H1 (cell line): ENCODE measurements at regions not wholly inside any gene's neighbourhood (a gene's known extent, or its start where the extent isn't known, plus 50 kb on each side); places are given as distances from the start of the nearest gene placed in this dataset.

Source experiments
- CTCF ChIA-PET: fragments of 300-600 bp; sonication (Branson Sonifier 250); formaldehyde crosslinking; loops from one replicate; lab custom pipeline; 2021; ENCODE audit not compliant: partially characterized antibody; lab: Charles Lee
- POLR2A ChIA-PET: fragments of 300-600 bp; sonication (Branson Sonifier 250); formaldehyde crosslinking; loops from one replicate; lab custom pipeline; 2021; ENCODE audit warnings: inconsistent platforms; ENCODE audit not compliant: partially characterized antibody; lab: Charles Lee
- DNase-seq, 2 experiments: peaks; one replicate each; pipeline versions ENCODE4 v3.0.0 to v3.0.0-alpha.2; 2010 to 2022; ENCODE audit warnings: low spot score in 2 of 2, low read depth in 1 of 2, mixed read lengths in 1 of 2
- FAIRE-seq: peaks from 2 replicates; lab custom pipeline; 2011; peaks lifted over from hg19 to GRCh38; lab: Jason Lieb, UNC
- H2AFZ ChIP-seq: 2 replicates; pipeline ENCODE4 v1.8.1; 2012; ENCODE audit warnings: low read length, inconsistent platforms
- H2AK5ac ChIP-seq: 2 replicates; pipeline ENCODE4 v1.6.1; 2013; ENCODE audit warnings: low read depth, low read length
- H2BK120ac ChIP-seq: replicated peaks from 2 replicates; pipeline ENCODE3; 2013; ENCODE audit warnings: low read depth, low read length, inconsistent platforms
- H2BK12ac ChIP-seq: 2 replicates; pipeline ENCODE4 v1.6.1; 2013; ENCODE audit warnings: low read depth, low read length
- H2BK15ac ChIP-seq: 2 replicates; pipeline ENCODE4 v1.6.1; 2013; ENCODE audit warnings: low read length
- H2BK20ac ChIP-seq: 2 replicates; pipeline ENCODE4 v1.6.1; 2013; ENCODE audit warnings: low read length
- H2BK5ac ChIP-seq: 2 replicates; pipeline ENCODE4 v1.6.1; 2013; ENCODE audit warnings: low read depth, low read length
- H3K14ac ChIP-seq: 2 replicates; pipeline ENCODE4 v1.6.1; 2013; ENCODE audit warnings: inconsistent platforms; ENCODE audit not compliant: insufficient read length
- H3K18ac ChIP-seq: 2 replicates; pipeline ENCODE4 v1.6.1; 2013; ENCODE audit warnings: low read length; ENCODE audit errors: extremely low read depth
- H3K23ac ChIP-seq: 2 replicates; pipeline ENCODE4 v1.6.1; 2013; ENCODE audit warnings: inconsistent platforms; ENCODE audit not compliant: insufficient read length
- H3K23me2 ChIP-seq: 2 replicates; pipeline ENCODE4 v1.6.1; 2013; ENCODE audit warnings: low read depth, low read length
- H3K27ac ChIP-seq: 2 replicates; pipeline ENCODE4 v1.6.1; 2011; ENCODE audit warnings: low read depth, low read length, inconsistent platforms
- H3K27me3 ChIP-seq, 4 experiments: replicated peaks in 1 of 4; 1 replicate in 1 of 4; 2 replicates in 3 of 4; pipeline versions ENCODE4 v1.6.1 to v1.8.1; 2011 to 2013; ENCODE audit warnings: low read length in 3 of 4, mild to moderate bottlenecking in 3 of 4, inconsistent platforms in 2 of 4, mixed read lengths in 2 of 4, moderate library complexity in 1 of 4; ENCODE audit not compliant: control insufficient read depth in 3 of 4, insufficient read depth in 3 of 4; ENCODE audit errors: extremely low read depth in 1 of 4
- H3K36me3 ChIP-seq, 4 experiments: 2 replicates each; pipeline versions ENCODE4 v1.6.1 to v1.8.1; 2011 to 2013; ENCODE audit warnings: mild to moderate bottlenecking in 4 of 4, low read length in 3 of 4, moderate library complexity in 2 of 4, control low read depth in 1 of 4, inconsistent platforms in 1 of 4; ENCODE audit not compliant: insufficient read depth in 4 of 4, control insufficient read depth in 2 of 4
- H3K4ac ChIP-seq: replicated peaks from 2 replicates; pipeline ENCODE3; 2013; ENCODE audit warnings: low read length, low read depth, mixed read lengths, inconsistent platforms; ENCODE audit not compliant: insufficient read length
- H3K4me1 ChIP-seq, 4 experiments: replicated peaks in 1 of 4; 1 replicate in 1 of 4; 2 replicates in 3 of 4; pipeline versions ENCODE4 v1.6.1 to v1.8.1; 2011 to 2013; ENCODE audit warnings: low read length in 3 of 4, inconsistent platforms in 2 of 4, mixed read lengths in 1 of 4; ENCODE audit not compliant: insufficient read depth in 4 of 4, control insufficient read depth in 3 of 4
- H3K4me2 ChIP-seq, 2 experiments: 2 replicates each; pipeline versions ENCODE4 v1.6.1 to v1.8.1; 2011 to 2013; ENCODE audit warnings: low read depth in 2 of 2, low read length in 2 of 2, control low read depth in 1 of 2, inconsistent platforms in 1 of 2, mild to moderate bottlenecking in 1 of 2; ENCODE audit not compliant: insufficient read depth in 1 of 2
- H3K4me3 ChIP-seq, 4 experiments: fragments of 200-600, 300-600 bp in 1 of 4; sonication (generic), shearing (Covaris generic), sonication (Bioruptor Twin) in 1 of 4; 2 replicates each; pipeline versions ENCODE4 v1.5.1 to v1.8.1; 2011 to 2016; ENCODE audit warnings: low read length in 4 of 4, low read depth in 3 of 4, control low read depth in 2 of 4, inconsistent platforms in 2 of 4, mild to moderate bottlenecking in 2 of 4, mixed read lengths in 1 of 4, moderate library complexity in 1 of 4; ENCODE audit not compliant: insufficient read depth in 2 of 4; ENCODE audit errors: extremely low read depth in 1 of 4
- H3K56ac ChIP-seq: replicated peaks from 2 replicates; pipeline ENCODE3; 2013; ENCODE audit warnings: low read depth, mild to moderate bottlenecking, mixed read lengths, low read length, inconsistent platforms; ENCODE audit not compliant: insufficient read length
- H3K79me1 ChIP-seq: 2 replicates; pipeline ENCODE4 v1.6.1; 2013; ENCODE audit warnings: low read depth, low read length, control low read depth
- H3K79me2 ChIP-seq, 2 experiments: 2 replicates each; pipeline versions ENCODE4 v1.6.1 to v1.8.1; 2012 to 2013; ENCODE audit warnings: low read length in 2 of 2, mild to moderate bottlenecking in 2 of 2, inconsistent platforms in 1 of 2; ENCODE audit not compliant: insufficient read depth in 2 of 2, control insufficient read depth in 1 of 2
- H3K9ac ChIP-seq, 4 experiments: replicated peaks in 1 of 4; 1 replicate in 1 of 4; 2 replicates in 3 of 4; pipeline versions ENCODE4 v1.6.1 to v1.8.1; 2011 to 2013; ENCODE audit warnings: low read depth in 3 of 4, low read length in 3 of 4, control low read depth in 2 of 4, mild to moderate bottlenecking in 2 of 4, moderate library complexity in 2 of 4, inconsistent platforms in 1 of 4; ENCODE audit errors: extremely low read depth in 1 of 4
- H3K9me3 ChIP-seq, 2 experiments: 2 replicates each; pipeline versions ENCODE4 v1.6.1 to v1.8.1; 2012 to 2013; ENCODE audit warnings: mild to moderate bottlenecking in 2 of 2, moderate library complexity in 2 of 2, control low read depth in 1 of 2, inconsistent platforms in 1 of 2, low read depth in 1 of 2, low read length in 1 of 2, mixed read lengths in 1 of 2; ENCODE audit not compliant: insufficient read depth in 2 of 2
- H4K20me1 ChIP-seq, 2 experiments: replicated peaks in 1 of 2; 2 replicates each; pipeline versions ENCODE3 to v1.8.1; 2011 to 2013; ENCODE audit warnings: inconsistent platforms in 2 of 2, low read length in 2 of 2, mild to moderate bottlenecking in 1 of 2; ENCODE audit not compliant: insufficient read depth in 2 of 2, control insufficient read depth in 1 of 2
- H4K5ac ChIP-seq: 2 replicates; pipeline ENCODE4 v1.6.1; 2013; ENCODE audit warnings: low read length, low read depth, mixed read lengths, inconsistent platforms; ENCODE audit not compliant: insufficient read length
- H4K8ac ChIP-seq: 2 replicates; pipeline ENCODE4 v1.8.0; 2013; ENCODE audit warnings: mild to moderate bottlenecking, moderate library complexity, low read length, inconsistent platforms; ENCODE audit not compliant: insufficient read depth; ENCODE audit errors: extremely low read depth
- H4K91ac ChIP-seq: replicated peaks from 2 replicates; pipeline ENCODE3; 2013; ENCODE audit warnings: low read length, mixed read lengths, inconsistent platforms; ENCODE audit not compliant: insufficient read length
- ASH2L ChIP-seq: fragments of 200-600, 300-600 bp; sonication (generic); IDR thresholded peaks from one replicate; pipeline ENCODE4 v1.7.1; 2017; ENCODE audit warnings: low read length
- BCL11A ChIP-seq, 2 experiments: IDR thresholded peaks; one replicate each; pipeline ENCODE4 v1.6.1; 2011; ENCODE audit warnings: low read depth in 2 of 2, low read length in 2 of 2, mild to moderate bottlenecking in 2 of 2
- CREB1 ChIP-seq: IDR thresholded peaks from 2 replicates; pipeline ENCODE4 v1.6.1; 2012; ENCODE audit warnings: inconsistent platforms
- CTBP2 ChIP-seq: IDR thresholded peaks from 2 replicates; pipeline ENCODE4 v1.7.0; 2011; ENCODE audit warnings: borderline replicate concordance, mild to moderate bottlenecking, moderate library complexity, mixed read lengths, low read length; ENCODE audit not compliant: insufficient read depth, insufficient read length
- POLR2A ChIP-seq, 2 experiments: IDR thresholded peaks; 1 replicate in 1 of 2; 2 replicates in 1 of 2; pipeline ENCODE4 v1.6.1; 2011; ENCODE audit warnings: low read depth in 2 of 2, low read length in 2 of 2, mild to moderate bottlenecking in 2 of 2; ENCODE audit errors: control extremely low read depth in 1 of 2
- RAD21 ChIP-seq, 2 experiments: IDR thresholded peaks in 1 of 2; conservative IDR thresholded peaks in 1 of 2; 2 replicates each; pipeline ENCODE4 v1.6.1; 2011; ENCODE audit warnings: low read depth in 2 of 2, low read length in 2 of 2, improper control_type of control experiment in 1 of 2, inconsistent platforms in 1 of 2, mild to moderate bottlenecking in 1 of 2, moderate library complexity in 1 of 2
- SP1 ChIP-seq: IDR thresholded peaks from 2 replicates; pipeline ENCODE4 v1.6.1; 2011; ENCODE audit warnings: low read depth, low read length
- SP2 ChIP-seq: IDR thresholded peaks from 2 replicates; pipeline ENCODE4 v1.6.1; 2012; ENCODE audit warnings: mild to moderate bottlenecking, low read length, inconsistent platforms
- SP4 ChIP-seq: IDR thresholded peaks from 2 replicates; pipeline ENCODE4 v1.6.1; 2012; ENCODE audit warnings: low read length, inconsistent platforms
- WGBS, 2 experiments: shearing (Covaris generic) in 1 of 2; methylation state at CpG; one replicate each; pipeline versions ENCODE4 v1.1.6 to v1.1.7; 2013 to 2015; ENCODE audit warnings: low lambda C conversion rate in 2 of 2, mixed read lengths in 2 of 2, inconsistent platforms in 1 of 2, low coverage in 1 of 2, missing lambda C conversion rate in 1 of 2; ENCODE audit not compliant: insufficient replicate concordance in 2 of 2, insufficient coverage in 1 of 2, insufficient read length in 1 of 2; ENCODE audit errors: extremely low coverage in 1 of 2, missing lambda C conversion rate in 1 of 2; 5-methylcytosine and 5-hydroxymethylcytosine counted together

DNA sequence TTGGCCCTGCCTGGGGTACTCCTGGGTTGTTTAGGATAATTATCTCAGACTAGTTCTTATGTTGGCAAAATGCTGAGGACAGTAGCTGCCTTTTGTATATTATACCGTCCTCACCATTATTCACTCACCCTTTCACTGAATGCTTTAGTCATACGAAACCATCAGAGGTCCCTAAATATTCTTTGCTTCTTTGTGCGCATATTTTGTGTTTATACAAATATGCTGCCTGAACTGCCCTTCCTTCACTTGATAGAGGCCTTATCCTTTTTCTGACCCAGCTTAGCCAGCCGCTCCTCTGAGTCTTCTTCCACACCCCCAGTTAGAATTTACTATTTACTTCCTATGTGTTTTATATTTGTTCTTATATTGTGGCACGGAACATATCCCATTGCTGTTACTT, 70.2 kb upstream of the OSBPL3 start:
- Histone ChIP-seq H4K8ac (no peak overlapping the region), H3K18ac (no peak overlapping the region), H3K9ac (no peak overlapping the region), H3K36me3 (no peaks in the 10 kb centered on the region), H3K14ac (no peak overlapping the region), H3K79me2 (no peaks in the 10 kb centered on the region), H3K23ac (no peak overlapping the region), H2AFZ (no peak overlapping the region), H3K56ac (no peak overlapping the region), H3K27me3 (no peaks in the 10 kb centered on the region), H2BK5ac (no peak overlapping the region), H4K20me1 (no peaks in the 10 kb centered on the region), H3K4me2 (no peak overlapping the region), H3K9me3 (peaks cover 0 to 6% of the 10 kb centered on the region in 2 experiments; a peak in 2 of 4 replicates), H4K91ac (no peak overlapping the region), H2BK120ac (no peak overlapping the region), H3K4ac (no peak overlapping the region), H2BK20ac (no peak overlapping the region), H3K23me2 (no peaks in the 10 kb centered on the region), H3K4me1 (no peaks in the 10 kb centered on the region; a peak in 1 of 7 replicates), H3K27ac (no peak overlapping the region), H2AK5ac (no peak overlapping the region), H4K5ac (no peak overlapping the region), H2BK12ac (no peak overlapping the region), H2BK15ac (no peak overlapping the region), H3K4me3 (no peak overlapping the region), H3K79me1 (no peaks in the 10 kb centered on the region)
- DNase-seq (no peak), FAIRE-seq (no peak)
- POLR2A ChIA-PET: no interaction called here
- CTCF ChIA-PET: interaction anchor here (0.7 to 1.2 kb wide), 4 partner anchors 10 to 223 kb away, joined by 3 to 4 read pairs (median 4); no protein-coding TSS in a partner anchor
- TF ChIP-seq RAD21 (IDR thresholded peaks at IDR 0.05 in 1 of 2, conservative IDR thresholded peaks at IDR 0.05 in 1 of 2; ENCODE audit: low read depth in 2 of 2, low read length in 2 of 2) (no peak), SP1 (no peak), CREB1 (no peak), ASH2L (no peak), BCL11A (IDR thresholded peaks at IDR 0.05; ENCODE audit: low read depth in 2 of 2, low read length in 2 of 2) (no peak), SP4 (no peak), SP2 (no peak), CTBP2 (no peak), POLR2A (IDR thresholded peaks at IDR 0.05; ENCODE audit: control extremely low read depth in 1 of 2, low read depth in 2 of 2, low read length in 2 of 2) (no peak)
- 93% methylated on average over 5 of the region's 5 CpGs; no CpG with 5 or more reads in 1 of the 2 experiments for WGBS, 2 experiments
